ENCODE measurements at regions not wholly inside any gene's neighbourhood (a gene's known extent, or its start where the extent isn't known, plus 50 kb on each side); places are given as distances from the start of the nearest gene placed in this dataset.

DNA sequence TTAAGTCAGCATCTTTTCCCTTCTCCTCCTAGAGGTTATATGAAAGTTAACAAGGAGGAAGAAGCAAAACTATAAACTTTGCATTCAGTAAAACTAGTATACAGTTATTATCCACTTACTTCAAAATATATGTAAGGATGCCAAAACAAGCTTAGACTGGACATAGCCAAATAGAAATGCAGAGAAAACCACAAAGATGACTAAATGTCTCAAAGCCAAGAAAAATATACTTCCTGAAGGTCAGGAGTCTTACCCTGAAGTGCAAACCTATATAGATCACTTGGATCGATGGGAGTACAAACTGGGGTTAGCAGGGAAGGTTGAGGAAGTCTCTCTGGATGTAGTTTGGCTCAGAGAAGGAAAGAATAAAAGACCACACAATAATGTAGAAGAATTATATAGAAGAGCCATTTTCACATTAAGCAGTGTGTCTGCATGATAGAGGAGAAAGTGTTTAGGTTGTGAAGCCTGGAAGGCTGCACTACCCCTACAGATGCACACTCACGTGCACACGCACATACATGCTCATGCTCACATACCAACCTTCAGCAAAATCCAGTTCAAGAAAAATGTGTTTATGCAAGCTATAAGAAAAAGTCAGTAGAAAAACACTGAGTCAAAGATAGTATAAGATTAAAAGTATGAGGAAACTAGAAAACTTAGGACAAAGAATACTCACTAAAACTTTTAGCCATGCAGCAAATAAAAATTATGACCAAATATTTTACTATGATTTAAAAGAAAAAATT lies 112.1 kb upstream of the RXFP2 start:
- TF ChIP-seq, protein P1, sequence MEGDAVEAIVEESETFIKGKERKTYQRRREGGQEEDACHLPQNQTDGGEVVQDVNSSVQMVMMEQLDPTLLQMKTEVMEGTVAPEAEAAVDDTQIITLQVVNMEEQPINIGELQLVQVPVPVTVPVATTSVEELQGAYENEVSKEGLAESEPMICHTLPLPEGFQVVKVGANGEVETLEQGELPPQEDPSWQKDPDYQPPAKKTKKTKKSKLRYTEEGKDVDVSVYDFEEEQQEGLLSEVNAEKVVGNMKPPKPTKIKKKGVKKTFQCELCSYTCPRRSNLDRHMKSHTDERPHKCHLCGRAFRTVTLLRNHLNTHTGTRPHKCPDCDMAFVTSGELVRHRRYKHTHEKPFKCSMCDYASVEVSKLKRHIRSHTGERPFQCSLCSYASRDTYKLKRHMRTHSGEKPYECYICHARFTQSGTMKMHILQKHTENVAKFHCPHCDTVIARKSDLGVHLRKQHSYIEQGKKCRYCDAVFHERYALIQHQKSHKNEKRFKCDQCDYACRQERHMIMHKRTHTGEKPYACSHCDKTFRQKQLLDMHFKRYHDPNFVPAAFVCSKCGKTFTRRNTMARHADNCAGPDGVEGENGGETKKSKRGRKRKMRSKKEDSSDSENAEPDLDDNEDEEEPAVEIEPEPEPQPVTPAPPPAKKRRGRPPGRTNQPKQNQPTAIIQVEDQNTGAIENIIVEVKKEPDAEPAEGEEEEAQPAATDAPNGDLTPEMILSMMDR (IDR thresholded peaks at IDR 0.05) = no peak
- TF ChIP-seq POLR2A (IDR thresholded peaks at IDR 0.05) = no peak

Data from Peyer's patch (tissue), 4 donors.